Activated CD4-positive, alpha-beta T cell treated with anti-CD3 and anti-CD28 coated beads, Interleukin-2, amount 10 ng/mL, durations not matched to agents 24 days and 14 days (primary cell): ENCODE measurements at regions not wholly inside any gene's neighbourhood (a gene's known extent, or its start where the extent isn't known, plus 50 kb on each side); places are given as distances from the start of the nearest gene placed in this dataset.
"Not testable (repeated sequence)": the region's sequence is repeated elsewhere in the genome, so short reads cannot be mapped to it uniquely, and the experiment has no call there.

Source experiments
- DNase-seq: peaks from one replicate; pipeline ENCODE4 v3.0.0; 2022
- H3K27ac Mint-ChIP-seq: one replicate; pipeline ENCODE4 v1.8.0; 2022; ENCODE audit warnings: mild to moderate bottlenecking, mixed read lengths
- H3K27me3 Mint-ChIP-seq: one replicate; pipeline ENCODE4 v1.8.0; 2022; ENCODE audit warnings: mixed read lengths
- H3K36me3 Mint-ChIP-seq: one replicate; pipeline ENCODE4 v1.8.0; 2022; ENCODE audit warnings: low read depth, mild to moderate bottlenecking, mixed read lengths
- H3K4me1 Mint-ChIP-seq: one replicate; pipeline ENCODE4 v1.8.0; 2021; ENCODE audit warnings: mixed read lengths
- H3K4me3 Mint-ChIP-seq: one replicate; pipeline ENCODE4 v1.8.0; 2022; ENCODE audit warnings: mild to moderate bottlenecking, moderate library complexity, mixed read lengths
- H3K9me3 Mint-ChIP-seq: one replicate; pipeline ENCODE4 v1.8.0; 2021; ENCODE audit warnings: mixed read lengths
- intact Hi-C: fragments of 100-400 bp; cut with micrococcal nuclease; formaldehyde crosslinking; loops from one replicate; pipeline ENCODE4 v1.15.1; 2023

GRCh38 chr2:234695981-234696380 lies 199.1 kb upstream of the ARL4C start:
- intact Hi-C loops = no loop called here
- Mint-ChIP-seq H3K27me3 (peaks cover 6% of the 10 kb centered on the region), H3K4me3 (no peak overlapping the region), H3K4me1 (peaks cover 2% of the 10 kb centered on the region), H3K9me3 (peaks cover 24% of the 10 kb centered on the region), H3K36me3 (no peaks in the 10 kb centered on the region), H3K27ac (no peak overlapping the region)
- DNase-seq = no peak

GRCh38 chr2:234694244-234695013 lies 197.5 kb upstream of the ARL4C start:
- peaks cover 6% of the 10 kb centered on the region for H3K27me3 Mint-ChIP-seq
- H3K9me3 Mint-ChIP-seq = peaks cover 24% of the 10 kb centered on the region
- intact Hi-C loops = no loop called here
- H3K4me1 Mint-ChIP-seq = peaks cover 2% of the 10 kb centered on the region
- H3K27ac Mint-ChIP-seq = no peak overlapping the region
- no peak for DNase-seq
- H3K36me3 Mint-ChIP-seq = no peaks in the 10 kb centered on the region
- H3K4me3 Mint-ChIP-seq = no peak overlapping the region

- H3K4me1 Mint-ChIP-seq, H3K27ac Mint-ChIP-seq, intact Hi-C loops, H3K27me3 Mint-ChIP-seq, H3K4me3 Mint-ChIP-seq, DNase-seq, H3K36me3 Mint-ChIP-seq: not testable (repeated sequence)
- H3K9me3 Mint-ChIP-seq = peaks cover 24% of the 10 kb centered on the region
These were observed 196.9 kb upstream of the ARL4C start for GRCh38 chr2:234693681-234694190.

GRCh38 chr2:234693191-234693590 lies 196.3 kb upstream of the ARL4C start:
- peaks cover 24% of the 10 kb centered on the region for H3K9me3 Mint-ChIP-seq
- intact Hi-C loops, H3K27me3 Mint-ChIP-seq, H3K4me3 Mint-ChIP-seq, DNase-seq, H3K36me3 Mint-ChIP-seq, H3K27ac Mint-ChIP-seq, H3K4me1 Mint-ChIP-seq: not testable (repeated sequence)

- H3K4me1 Mint-ChIP-seq = peaks cover 2% of the 10 kb centered on the region
- no peak for DNase-seq
- peaks cover 17% of the 10 kb centered on the region for H3K9me3 Mint-ChIP-seq
- peaks cover 6% of the 10 kb centered on the region for H3K27me3 Mint-ChIP-seq
- H3K36me3 Mint-ChIP-seq = no peaks in the 10 kb centered on the region
- no peak overlapping the region for H3K27ac Mint-ChIP-seq
- no peak overlapping the region for H3K4me3 Mint-ChIP-seq
- intact Hi-C loops = no loop called here
These were observed 195.4 kb upstream of the ARL4C start for GRCh38 chr2:234691968-234692955.

GRCh38 chr2:234691214-234691575 lies 194.3 kb upstream of the ARL4C start:
- peaks cover 12% of the 10 kb centered on the region for H3K9me3 Mint-ChIP-seq
- H3K4me1 Mint-ChIP-seq = peaks cover 2% of the 10 kb centered on the region
- no peak overlapping the region for H3K27ac Mint-ChIP-seq
- intact Hi-C loops = no loop called here
- DNase-seq = no peak
- H3K36me3 Mint-ChIP-seq = no peaks in the 10 kb centered on the region
- H3K27me3 Mint-ChIP-seq = peaks cover 8% of the 10 kb centered on the region
- no peak overlapping the region for H3K4me3 Mint-ChIP-seq

GRCh38 chr2:234690569-234691213 lies 193.8 kb upstream of the ARL4C start:
- intact Hi-C loops = no loop called here
- Mint-ChIP-seq H3K4me3 (no peak overlapping the region), H3K36me3 (no peaks in the 10 kb centered on the region), H3K9me3 (peaks cover 10% of the 10 kb centered on the region), H3K27me3 (peaks cover 9% of the 10 kb centered on the region), H3K27ac (no peak overlapping the region), H3K4me1 (peaks cover 2% of the 10 kb centered on the region)
- DNase-seq = no peak

- peaks cover 9% of the 10 kb centered on the region for H3K27me3 Mint-ChIP-seq
- peaks cover 10% of the 10 kb centered on the region for H3K9me3 Mint-ChIP-seq
- no peak overlapping the region for H3K4me3 Mint-ChIP-seq
These were observed 193.1 kb upstream of the ARL4C start for GRCh38 chr2:234689911-234690379.

GRCh38 chr2:234687718-234688475 lies 191.0 kb upstream of the ARL4C start:
- Mint-ChIP-seq H3K36me3 (no peaks in the 10 kb centered on the region), H3K27ac (no peak overlapping the region), H3K4me3 (no peak overlapping the region), H3K9me3 (peaks cover 4% of the 10 kb centered on the region), H3K27me3 (peaks cover 10% of the 10 kb centered on the region), H3K4me1 (no peaks in the 10 kb centered on the region)
- intact Hi-C loops = no loop called here
- no peak for DNase-seq

More at GRCh38 chr2:234689911-234690379, 193.1 kb upstream of the ARL4C start:
- intact Hi-C loops = no loop called here
- no peak overlapping the region for H3K27ac Mint-ChIP-seq
- peaks cover 2% of the 10 kb centered on the region for H3K4me1 Mint-ChIP-seq
- no peaks in the 10 kb centered on the region for H3K36me3 Mint-ChIP-seq
- DNase-seq = no peak

- intact Hi-C loops = no loop called here
- no peak overlapping the region for H3K4me3 Mint-ChIP-seq
- no peak overlapping the region for H3K27ac Mint-ChIP-seq
- H3K9me3 Mint-ChIP-seq = no peaks in the 10 kb centered on the region
- no peaks in the 10 kb centered on the region for H3K36me3 Mint-ChIP-seq
- no peaks in the 10 kb centered on the region for H3K4me1 Mint-ChIP-seq
- H3K27me3 Mint-ChIP-seq = peaks cover 12% of the 10 kb centered on the region
- no peak for DNase-seq
These were observed 189.4 kb upstream of the ARL4C start for GRCh38 chr2:234686088-234686890.

GRCh38 chr2:234684466-234684865 lies 187.6 kb upstream of the ARL4C start:
- H3K27me3 Mint-ChIP-seq = peaks cover 10% of the 10 kb centered on the region
- DNase-seq = no peak
- H3K36me3 Mint-ChIP-seq = no peaks in the 10 kb centered on the region
- H3K4me1 Mint-ChIP-seq = no peaks in the 10 kb centered on the region
- intact Hi-C loops = no loop called here
- H3K4me3 Mint-ChIP-seq = no peak overlapping the region
- no peak overlapping the region for H3K27ac Mint-ChIP-seq
- H3K9me3 Mint-ChIP-seq = no peaks in the 10 kb centered on the region

GRCh38 chr2:234683950-234684349 lies 187.1 kb upstream of the ARL4C start:
- no peak overlapping the region for H3K4me3 Mint-ChIP-seq
- no peaks in the 10 kb centered on the region for H3K9me3 Mint-ChIP-seq
- no peak overlapping the region for H3K27ac Mint-ChIP-seq
- intact Hi-C loops = no loop called here
- no peak for DNase-seq
- no peaks in the 10 kb centered on the region for H3K36me3 Mint-ChIP-seq
- H3K4me1 Mint-ChIP-seq = no peaks in the 10 kb centered on the region
- peaks cover 10% of the 10 kb centered on the region for H3K27me3 Mint-ChIP-seq
